Putamen (tissue), 1 donor: ENCODE measurements at regions not wholly inside any gene's neighbourhood (a gene's known extent, or its start where the extent isn't known, plus 50 kb on each side); places are given as distances from the start of the nearest gene placed in this dataset.

Source experiments
- DNase-seq: peaks from one replicate; pipeline ENCODE4 v3.0.0-alpha.2; 2016; ENCODE audit warnings: low spot score

DNA sequence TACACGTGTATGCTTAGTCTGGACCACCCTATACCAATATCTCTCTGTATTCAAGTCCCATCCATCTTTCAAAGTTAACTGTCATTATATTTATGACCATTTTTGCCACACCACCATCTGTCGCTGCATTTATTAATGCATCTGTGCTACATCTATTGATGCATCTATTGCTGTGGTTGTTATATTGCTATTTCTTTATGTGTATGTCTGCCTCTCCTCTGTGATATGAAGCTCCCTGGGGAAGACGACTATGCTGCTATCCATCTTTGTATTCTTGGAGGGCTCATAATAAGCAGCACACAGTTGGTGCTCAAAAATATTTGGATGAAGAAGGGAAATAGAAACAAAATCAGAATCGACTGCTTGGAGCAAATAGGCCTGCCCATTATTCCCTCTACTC lies 357.6 kb downstream of the RPS29 start:
- DNase-seq: no peak

- no peak for DNase-seq
These were observed 364.9 kb downstream of the RPS29 start for GRCh38 chr14:49221316-49221715.

GRCh38 chr14:49220492-49220891 lies 365.7 kb downstream of the RPS29 start:
- no peak for DNase-seq

DNA sequence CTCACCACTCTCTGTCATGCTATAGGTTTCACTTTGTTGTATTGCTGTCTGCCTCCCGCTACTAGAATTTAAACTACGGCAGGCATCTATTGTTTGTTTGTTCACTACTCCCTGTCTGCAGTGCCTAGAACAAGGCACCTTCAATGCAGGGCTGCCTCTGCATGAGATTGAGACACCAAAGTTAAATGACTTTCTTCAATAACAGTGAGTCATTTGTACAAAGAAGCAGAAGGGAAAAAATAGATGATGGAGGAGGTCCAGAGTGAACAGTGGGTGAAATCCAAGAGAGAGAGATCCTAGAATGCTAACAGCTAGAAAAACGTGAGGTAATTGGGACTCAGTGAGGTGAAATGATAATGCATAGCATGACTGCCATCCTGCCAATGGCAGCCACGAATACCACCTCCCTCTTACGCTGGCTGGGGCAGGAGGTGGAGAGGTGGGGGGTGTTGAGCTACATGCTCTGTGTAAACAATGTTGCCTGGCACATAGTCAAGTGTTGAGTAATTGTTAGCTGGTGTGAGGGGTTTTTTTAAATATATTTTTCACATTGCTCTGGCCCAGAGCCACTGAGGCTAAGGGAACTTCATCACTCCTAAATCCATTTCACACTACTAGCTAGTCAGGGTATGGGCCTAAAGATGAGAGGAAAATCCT lies 367.6 kb downstream of the RPS29 start:
- no peak for DNase-seq

GRCh38 chr14:49212721-49213120 lies 373.5 kb downstream of the RPS29 start:
- no peak for DNase-seq

DNA sequence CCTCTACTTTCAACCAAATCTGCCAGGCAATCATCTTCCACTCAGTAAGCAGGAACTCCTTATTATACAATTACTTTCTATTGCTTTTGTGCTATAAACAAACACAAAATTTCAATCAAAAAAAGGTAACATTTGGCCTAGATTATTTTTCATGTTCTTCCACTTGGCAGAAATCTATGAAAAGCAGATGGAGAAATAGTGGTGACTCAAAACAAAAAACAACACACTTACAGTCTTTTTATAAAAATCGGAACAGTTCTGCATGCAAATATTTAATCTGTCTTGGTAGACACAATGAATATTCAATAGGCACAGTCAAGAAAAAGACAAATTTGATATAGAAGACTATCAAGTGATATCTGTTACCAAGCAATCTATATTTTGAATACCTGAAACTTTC lies 376.8 kb downstream of the RPS29 start:
- no peak for DNase-seq

DNA sequence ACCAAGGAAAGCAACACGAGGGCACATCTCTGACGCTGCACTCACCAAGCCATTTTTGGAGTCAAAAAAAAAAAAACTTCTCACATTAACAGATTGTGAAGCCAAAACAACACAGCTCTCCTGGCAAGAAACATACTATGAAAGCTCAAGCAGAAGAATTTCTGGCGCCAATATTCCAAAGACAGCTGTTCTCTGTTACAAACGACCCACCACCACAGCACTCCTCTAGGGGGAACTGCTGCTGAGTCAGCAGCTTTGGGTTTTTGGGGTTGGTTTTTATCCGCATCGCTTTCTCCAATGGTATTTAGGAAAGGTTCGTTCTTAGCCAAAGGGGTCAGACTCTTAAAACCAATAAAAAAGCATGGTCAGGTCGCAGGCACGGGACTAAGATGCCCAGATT lies 379.4 kb downstream of the RPS29 start:
- no peak for DNase-seq

DNA sequence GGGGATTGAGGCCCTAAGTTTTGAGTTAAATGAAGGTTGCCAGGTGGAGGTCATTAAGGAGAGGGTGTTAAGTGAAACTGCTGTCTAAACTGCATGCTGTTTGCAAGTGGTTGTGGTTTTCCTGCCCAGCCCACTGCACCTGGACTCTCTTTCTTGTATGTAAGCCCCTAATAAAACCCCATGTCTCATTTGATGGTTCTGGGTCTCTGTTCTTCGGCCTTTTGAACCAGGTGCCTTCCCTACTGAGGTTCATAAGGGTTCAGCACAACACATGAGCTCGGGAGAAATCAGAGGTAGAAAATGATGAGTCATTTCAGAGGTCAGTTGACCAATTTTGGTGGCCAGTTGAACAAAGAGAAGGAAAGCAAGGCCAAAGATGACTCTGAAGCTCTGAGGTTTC lies 382.5 kb downstream of the RPS29 start:
- DNase-seq: no peak

- DNase-seq: no peak
These were observed 387.0 kb downstream of the RPS29 start for GRCh38 chr14:49199159-49199558.

DNA sequence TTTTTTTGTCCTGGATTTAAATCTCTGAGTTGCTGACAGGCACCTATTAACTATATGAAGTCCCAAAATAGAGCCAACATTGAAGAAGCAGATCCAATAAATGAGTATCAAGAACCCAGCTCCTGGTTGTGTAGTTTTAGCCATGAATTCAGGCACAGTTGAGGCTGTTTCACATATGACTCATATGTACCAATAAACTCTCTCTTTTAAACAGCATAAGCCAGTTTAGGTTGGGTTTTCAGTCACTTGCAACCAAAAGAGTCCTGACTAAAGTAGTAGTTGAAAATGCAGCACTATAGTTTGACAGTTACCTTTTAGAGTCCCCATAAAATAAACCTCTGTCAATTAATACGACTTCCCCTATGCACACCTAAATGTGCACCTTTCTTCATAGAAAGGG lies 389.9 kb downstream of the RPS29 start:
- DNase-seq: no peak

DNA sequence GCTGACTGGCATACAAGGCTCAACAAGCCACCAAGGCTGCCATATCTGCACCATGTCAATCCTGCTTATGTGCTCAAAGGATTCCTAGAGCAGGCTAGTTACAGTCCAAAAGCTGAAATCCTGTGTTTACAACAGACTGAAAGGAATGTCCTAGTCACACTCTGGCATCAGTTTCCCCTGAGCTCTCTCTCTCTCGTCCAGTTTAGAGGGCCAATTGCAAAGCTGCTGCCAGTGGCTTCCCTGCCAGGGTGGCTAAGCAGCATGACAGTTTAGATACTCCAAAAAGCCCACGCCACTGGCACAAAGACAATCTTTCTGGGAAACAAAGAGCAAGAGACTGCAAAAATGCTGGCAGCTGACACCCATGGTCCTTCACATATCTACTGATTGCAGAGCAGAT lies 392.1 kb downstream of the RPS29 start:
- DNase-seq: no peak

GRCh38 chr14:49193332-49194065 lies 392.7 kb downstream of the RPS29 start:
- DNase-seq: no peak

GRCh38 chr14:49191380-49191779 lies 394.8 kb downstream of the RPS29 start:
- no peak for DNase-seq

DNA sequence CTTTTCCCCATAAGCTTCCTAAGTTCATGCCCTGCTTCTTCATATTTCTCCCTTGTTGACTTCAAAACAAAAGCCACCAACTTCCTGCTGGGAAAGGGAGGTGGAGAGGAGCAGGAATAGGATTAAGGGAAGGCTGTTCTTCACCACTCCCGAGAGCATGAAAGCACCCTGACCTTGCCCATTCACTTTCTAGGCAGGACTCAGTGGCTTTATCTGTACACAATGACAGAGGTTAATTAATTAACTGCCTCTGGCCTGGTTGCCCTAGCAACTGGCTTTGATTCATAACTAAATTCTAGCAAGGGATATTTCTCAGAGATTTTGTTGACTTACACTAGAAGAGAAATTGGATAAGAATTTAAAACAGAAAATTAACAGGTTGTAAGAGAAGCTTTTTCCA lies 396.8 kb downstream of the RPS29 start:
- no peak for DNase-seq

- DNase-seq: no peak
These were observed 398.4 kb downstream of the RPS29 start for GRCh38 chr14:49187799-49188198.

- DNase-seq: peak; percentile 16
These were observed 412.3 kb downstream of the RPS29 start for GRCh38 chr14:49173765-49174373.

DNA sequence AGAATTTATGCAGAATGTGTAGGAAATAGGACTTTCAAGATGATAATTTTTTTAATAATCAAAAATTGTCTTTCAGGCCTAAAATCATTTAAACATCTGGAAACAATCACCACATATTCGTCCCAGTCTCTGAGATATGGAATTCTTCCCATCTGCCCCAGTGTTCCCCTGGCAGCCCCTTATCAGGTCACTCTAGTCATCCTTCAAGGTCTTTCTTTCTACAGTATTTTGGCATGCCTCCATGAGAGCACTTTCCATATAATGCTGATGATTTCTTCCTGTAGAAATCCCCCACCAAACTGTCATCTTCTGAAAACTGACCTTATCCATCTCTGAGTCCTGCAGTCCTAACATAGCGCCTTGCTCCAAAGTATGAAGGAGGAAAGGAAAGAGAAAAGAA lies 422.1 kb downstream of the RPS29 start:
- no peak for DNase-seq

DNA sequence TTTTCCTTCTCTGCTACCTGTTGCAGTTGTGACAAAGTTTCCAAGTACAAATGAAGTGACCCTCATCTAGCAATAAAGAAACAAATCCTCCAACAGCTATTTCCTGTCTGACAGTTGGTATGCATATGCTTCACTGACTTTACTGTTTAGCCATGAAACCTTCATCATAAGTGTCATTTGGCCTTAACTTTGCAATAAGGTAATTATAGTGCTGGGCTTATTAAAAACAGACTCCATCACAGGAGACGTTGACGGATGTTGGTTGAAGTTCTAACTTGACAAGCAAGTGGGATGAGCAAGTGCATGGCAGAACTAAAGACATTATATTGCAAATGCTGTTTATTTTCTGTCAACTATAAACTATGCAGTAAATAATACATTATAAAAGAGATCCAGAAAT lies 425.2 kb downstream of the RPS29 start:
- no peak for DNase-seq

- no peak for DNase-seq
These were observed 427.1 kb downstream of the RPS29 start for GRCh38 chr14:49159081-49159480.

GRCh38 chr14:49139593-49139992 lies 446.6 kb downstream of the RPS29 start:
- no peak for DNase-seq

DNA sequence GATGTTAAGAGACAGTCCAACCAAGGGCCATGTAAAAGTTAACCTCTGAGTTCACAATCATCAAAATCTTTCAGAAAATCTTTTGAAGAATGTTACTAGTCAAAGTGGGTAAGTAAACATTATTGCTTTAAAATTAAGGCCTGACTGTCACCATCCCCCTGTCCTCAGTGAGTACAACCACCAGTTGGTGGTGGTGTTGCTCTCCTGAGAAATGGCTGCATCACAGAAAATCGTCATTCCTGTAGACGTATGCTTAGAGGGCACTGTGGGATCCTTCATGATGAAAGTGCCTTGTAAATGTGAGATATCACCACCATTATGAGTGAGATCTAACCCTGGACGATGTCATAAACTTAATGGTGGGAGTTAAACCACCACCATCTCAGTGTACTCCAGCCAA lies 451.2 kb downstream of the RPS29 start:
- no peak for DNase-seq

GRCh38 chr14:49121246-49121645 lies 464.9 kb downstream of the RPS29 start:
- no peak for DNase-seq

- peak; percentile 12 for DNase-seq
These were observed 471.9 kb downstream of the RPS29 start for GRCh38 chr14:49114161-49114893.
